ENCODE measurements at regions not wholly inside any gene's neighbourhood (a gene's known extent, or its start where the extent isn't known, plus 50 kb on each side); places are given as distances from the start of the nearest gene placed in this dataset.

DNA sequence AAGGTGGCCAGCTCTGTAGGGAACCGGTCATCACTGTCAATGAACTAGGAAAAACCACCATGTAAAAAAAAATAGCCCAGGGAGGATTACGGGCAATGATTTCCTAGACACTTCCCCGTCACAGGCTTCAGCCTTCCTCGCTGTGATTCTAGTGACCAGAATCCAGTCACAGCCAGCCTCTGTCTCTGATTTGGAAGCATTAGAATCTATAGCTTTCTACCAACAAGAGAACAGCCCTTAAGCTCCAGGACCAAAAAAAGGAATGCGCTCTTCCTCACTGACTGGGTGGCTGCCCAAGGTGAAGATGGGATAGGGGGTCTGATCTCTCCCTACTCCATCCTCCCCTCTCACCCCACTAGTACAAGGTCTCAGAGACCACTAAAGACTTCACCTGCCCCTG is 67.2 kb downstream of the TEX35 start:
- no peak for TF ChIP-seq POLR2A (IDR thresholded peaks at IDR 0.05)
- TF ChIP-seq, protein P1, sequence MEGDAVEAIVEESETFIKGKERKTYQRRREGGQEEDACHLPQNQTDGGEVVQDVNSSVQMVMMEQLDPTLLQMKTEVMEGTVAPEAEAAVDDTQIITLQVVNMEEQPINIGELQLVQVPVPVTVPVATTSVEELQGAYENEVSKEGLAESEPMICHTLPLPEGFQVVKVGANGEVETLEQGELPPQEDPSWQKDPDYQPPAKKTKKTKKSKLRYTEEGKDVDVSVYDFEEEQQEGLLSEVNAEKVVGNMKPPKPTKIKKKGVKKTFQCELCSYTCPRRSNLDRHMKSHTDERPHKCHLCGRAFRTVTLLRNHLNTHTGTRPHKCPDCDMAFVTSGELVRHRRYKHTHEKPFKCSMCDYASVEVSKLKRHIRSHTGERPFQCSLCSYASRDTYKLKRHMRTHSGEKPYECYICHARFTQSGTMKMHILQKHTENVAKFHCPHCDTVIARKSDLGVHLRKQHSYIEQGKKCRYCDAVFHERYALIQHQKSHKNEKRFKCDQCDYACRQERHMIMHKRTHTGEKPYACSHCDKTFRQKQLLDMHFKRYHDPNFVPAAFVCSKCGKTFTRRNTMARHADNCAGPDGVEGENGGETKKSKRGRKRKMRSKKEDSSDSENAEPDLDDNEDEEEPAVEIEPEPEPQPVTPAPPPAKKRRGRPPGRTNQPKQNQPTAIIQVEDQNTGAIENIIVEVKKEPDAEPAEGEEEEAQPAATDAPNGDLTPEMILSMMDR (IDR thresholded peaks at IDR 0.05), result no peak

All from testis (tissue), 2 donors.